ENCODE measurements at regions not wholly inside any gene's neighbourhood (a gene's known extent, or its start where the extent isn't known, plus 50 kb on each side); places are given as distances from the start of the nearest gene placed in this dataset.
"Not testable (repeated sequence)": the region's sequence is repeated elsewhere in the genome, so short reads cannot be mapped to it uniquely, and the experiment has no call there.

- not testable (repeated sequence) for TF ChIP-seq POLR2A, CTCF (IDR thresholded peaks at IDR 0.05)
Measured at GRCh38 chr14:19272235-19272634, 161.9 kb downstream of the POTEG start.

Data from tibial nerve (tissue), 3 donors.